Ishikawa (cell line): ENCODE measurements at regions not wholly inside any gene's neighbourhood (a gene's known extent, or its start where the extent isn't known, plus 50 kb on each side); places are given as distances from the start of the nearest gene placed in this dataset.

Source experiments
- CEBPB ChIP-seq: IDR thresholded peaks from 2 replicates; pipeline ENCODE4 v1.6.1; 2012
- CREB1 ChIP-seq: IDR thresholded peaks from 2 replicates; pipeline ENCODE4 v1.6.1; 2012; ENCODE audit warnings: low read depth
- EGR1 ChIP-seq: IDR thresholded peaks from 2 replicates; pipeline ENCODE4 v1.6.1; 2012
- EP300 ChIP-seq: IDR thresholded peaks from 2 replicates; pipeline ENCODE4 v1.6.1; 2012; ENCODE audit warnings: borderline replicate concordance
- FOXM1 ChIP-seq: IDR thresholded peaks from 2 replicates; pipeline ENCODE4 v1.6.1; 2012; ENCODE audit warnings: low read depth, borderline replicate concordance
- NFIC ChIP-seq: IDR thresholded peaks from 2 replicates; pipeline ENCODE4 v1.6.1; 2012
- RAD21 ChIP-seq: IDR thresholded peaks from 2 replicates; pipeline ENCODE4 v1.6.1; 2012; ENCODE audit warnings: low read depth
- TAF1 ChIP-seq: IDR thresholded peaks from 2 replicates; pipeline ENCODE4 v1.6.1; 2012; ENCODE audit warnings: low read depth, mild to moderate bottlenecking
- YY1 ChIP-seq: IDR thresholded peaks from 2 replicates; pipeline ENCODE4 v1.6.1; 2012; ENCODE audit warnings: low read depth
- TF ChIP-seq, protein P1 (sequence below): IDR thresholded peaks from 2 replicates; pipeline ENCODE4 v1.6.1; 2012
- TF ChIP-seq, protein P2 (sequence below): IDR thresholded peaks from 2 replicates; pipeline ENCODE4 v1.6.1; 2012; ENCODE audit warnings: low read depth, mild to moderate bottlenecking
- TF ChIP-seq, protein P3 (sequence below): IDR thresholded peaks from 2 replicates; pipeline ENCODE4 v1.6.1; 2012

DNA sequence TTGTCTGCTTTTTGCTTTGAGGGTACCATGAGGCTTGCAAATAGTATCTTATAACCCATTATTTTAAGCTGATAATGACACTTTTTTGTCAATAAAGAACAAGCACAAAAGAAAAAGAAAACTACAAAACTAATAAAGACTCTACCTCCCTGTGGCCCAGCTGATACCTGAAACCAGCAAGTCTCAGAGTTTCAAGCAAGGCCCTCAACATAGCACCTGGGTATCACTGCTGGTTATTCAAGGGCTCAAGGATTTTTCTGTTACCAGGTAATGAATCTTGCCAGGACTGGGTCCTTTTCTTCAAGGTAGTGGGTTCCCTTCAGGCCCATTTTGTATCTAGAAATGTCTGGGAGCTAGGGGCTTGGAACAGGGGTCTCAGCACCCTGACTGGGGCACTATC, 281.6 kb upstream of the C11orf87 start:
- TF ChIP-seq TAF1 (no peak), CREB1 (no peak), CEBPB (no peak), EP300 (no peak), RAD21 (no peak), YY1 (no peak), NFIC (no peak), FOXM1 (no peak), EGR1 (no peak)
- TF ChIP-seq, protein P1, sequence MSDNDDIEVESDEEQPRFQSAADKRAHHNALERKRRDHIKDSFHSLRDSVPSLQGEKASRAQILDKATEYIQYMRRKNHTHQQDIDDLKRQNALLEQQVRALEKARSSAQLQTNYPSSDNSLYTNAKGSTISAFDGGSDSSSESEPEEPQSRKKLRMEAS, result no peak
- TF ChIP-seq, protein P2, sequence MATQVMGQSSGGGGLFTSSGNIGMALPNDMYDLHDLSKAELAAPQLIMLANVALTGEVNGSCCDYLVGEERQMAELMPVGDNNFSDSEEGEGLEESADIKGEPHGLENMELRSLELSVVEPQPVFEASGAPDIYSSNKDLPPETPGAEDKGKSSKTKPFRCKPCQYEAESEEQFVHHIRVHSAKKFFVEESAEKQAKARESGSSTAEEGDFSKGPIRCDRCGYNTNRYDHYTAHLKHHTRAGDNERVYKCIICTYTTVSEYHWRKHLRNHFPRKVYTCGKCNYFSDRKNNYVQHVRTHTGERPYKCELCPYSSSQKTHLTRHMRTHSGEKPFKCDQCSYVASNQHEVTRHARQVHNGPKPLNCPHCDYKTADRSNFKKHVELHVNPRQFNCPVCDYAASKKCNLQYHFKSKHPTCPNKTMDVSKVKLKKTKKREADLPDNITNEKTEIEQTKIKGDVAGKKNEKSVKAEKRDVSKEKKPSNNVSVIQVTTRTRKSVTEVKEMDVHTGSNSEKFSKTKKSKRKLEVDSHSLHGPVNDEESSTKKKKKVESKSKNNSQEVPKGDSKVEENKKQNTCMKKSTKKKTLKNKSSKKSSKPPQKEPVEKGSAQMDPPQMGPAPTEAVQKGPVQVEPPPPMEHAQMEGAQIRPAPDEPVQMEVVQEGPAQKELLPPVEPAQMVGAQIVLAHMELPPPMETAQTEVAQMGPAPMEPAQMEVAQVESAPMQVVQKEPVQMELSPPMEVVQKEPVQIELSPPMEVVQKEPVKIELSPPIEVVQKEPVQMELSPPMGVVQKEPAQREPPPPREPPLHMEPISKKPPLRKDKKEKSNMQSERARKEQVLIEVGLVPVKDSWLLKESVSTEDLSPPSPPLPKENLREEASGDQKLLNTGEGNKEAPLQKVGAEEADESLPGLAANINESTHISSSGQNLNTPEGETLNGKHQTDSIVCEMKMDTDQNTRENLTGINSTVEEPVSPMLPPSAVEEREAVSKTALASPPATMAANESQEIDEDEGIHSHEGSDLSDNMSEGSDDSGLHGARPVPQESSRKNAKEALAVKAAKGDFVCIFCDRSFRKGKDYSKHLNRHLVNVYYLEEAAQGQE, result no peak
- TF ChIP-seq, protein P3, sequence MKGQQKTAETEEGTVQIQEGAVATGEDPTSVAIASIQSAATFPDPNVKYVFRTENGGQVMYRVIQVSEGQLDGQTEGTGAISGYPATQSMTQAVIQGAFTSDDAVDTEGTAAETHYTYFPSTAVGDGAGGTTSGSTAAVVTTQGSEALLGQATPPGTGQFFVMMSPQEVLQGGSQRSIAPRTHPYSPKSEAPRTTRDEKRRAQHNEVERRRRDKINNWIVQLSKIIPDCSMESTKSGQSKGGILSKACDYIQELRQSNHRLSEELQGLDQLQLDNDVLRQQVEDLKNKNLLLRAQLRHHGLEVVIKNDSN, result no peak
